ENCODE measurements at regions not wholly inside any gene's neighbourhood (a gene's known extent, or its start where the extent isn't known, plus 50 kb on each side); places are given as distances from the start of the nearest gene placed in this dataset.
"Not testable (repeated sequence)": the region's sequence is repeated elsewhere in the genome, so short reads cannot be mapped to it uniquely, and the experiment has no call there.

GRCh38 chr6:130720076-130720715, 107.0 kb upstream of the SMLR1 start:
- Histone ChIP-seq H3K27me3 (no peaks in the 10 kb centered on the region), H3K4me1 (ENCODE audit: insufficient read depth) (no peaks in the 10 kb centered on the region), H3K4me3 (no peak overlapping the region), H3K79me2 (no peaks in the 10 kb centered on the region), H3K36me3 (replicated peaks; ENCODE audit: insufficient read depth, low read depth) (no peaks in the 10 kb centered on the region), H3K9me3 (ENCODE audit: low read depth) (no peaks in the 10 kb centered on the region), H3K9me2 (replicated peaks; ENCODE audit: insufficient read depth) (no peaks in the 10 kb centered on the region), H2AFZ (no peak overlapping the region), H3K27ac (no peak overlapping the region), H4K20me1 (ENCODE audit: insufficient read depth, poor library complexity, severe bottlenecking) (no peaks in the 10 kb centered on the region), H3K4me2 (no peak overlapping the region)
- no peak for DNase-seq (ENCODE audit: low spot score)
- no peak for TF ChIP-seq EZH2phosphoT487 (IDR thresholded peaks at IDR 0.05; ENCODE audit: low read depth, severe bottlenecking, unreplicated experiment)
- no peak for TF ChIP-seq EZH2 (IDR thresholded peaks at IDR 0.05; ENCODE audit: borderline replicate concordance)
- TF ChIP-seq CTCF (IDR thresholded peaks at IDR 0.05; ENCODE audit: poor library complexity), result no peak

GRCh38 chr6:130724089-130724488, 103.1 kb upstream of the SMLR1 start:
- no peak overlapping the region for H2AFZ ChIP-seq
- H3K9me2 ChIP-seq (replicated peaks; ENCODE audit: insufficient read depth), result no peaks in the 10 kb centered on the region
- H3K27ac ChIP-seq, result no peak overlapping the region
- H3K27me3 ChIP-seq, result no peaks in the 10 kb centered on the region
- H4K20me1 ChIP-seq (ENCODE audit: insufficient read depth, poor library complexity, severe bottlenecking), result no peaks in the 10 kb centered on the region
- no peaks in the 10 kb centered on the region for H3K79me2 ChIP-seq
- no peak for DNase-seq (ENCODE audit: low spot score)
- no peak overlapping the region for H3K4me3 ChIP-seq
- no peaks in the 10 kb centered on the region for H3K4me1 ChIP-seq (ENCODE audit: insufficient read depth)
- H3K4me2 ChIP-seq, result no peak overlapping the region
- no peaks in the 10 kb centered on the region for H3K9me3 ChIP-seq (ENCODE audit: low read depth)
- no peaks in the 10 kb centered on the region for H3K36me3 ChIP-seq (replicated peaks; ENCODE audit: insufficient read depth, low read depth)
- TF ChIP-seq CTCF (IDR thresholded peaks at IDR 0.05; ENCODE audit: poor library complexity) (no peak), EZH2phosphoT487 (IDR thresholded peaks at IDR 0.05; ENCODE audit: low read depth, severe bottlenecking, unreplicated experiment) (no peak), EZH2 (IDR thresholded peaks at IDR 0.05; ENCODE audit: borderline replicate concordance) (no peak)

GRCh38 chr6:130725551-130725950, 101.7 kb upstream of the SMLR1 start:
- H3K9me2 ChIP-seq (replicated peaks; ENCODE audit: insufficient read depth), result no peaks in the 10 kb centered on the region
- no peak overlapping the region for H3K4me3 ChIP-seq
- H4K20me1 ChIP-seq (ENCODE audit: insufficient read depth, poor library complexity, severe bottlenecking), result no peaks in the 10 kb centered on the region
- TF ChIP-seq EZH2 (IDR thresholded peaks at IDR 0.05; ENCODE audit: borderline replicate concordance) (no peak), CTCF (IDR thresholded peaks at IDR 0.05; ENCODE audit: poor library complexity) (no peak), EZH2phosphoT487 (IDR thresholded peaks at IDR 0.05; ENCODE audit: low read depth, severe bottlenecking, unreplicated experiment) (no peak)
- H2AFZ ChIP-seq, result no peak overlapping the region
- H3K4me2 ChIP-seq, result no peak overlapping the region
- H3K27ac ChIP-seq, result no peak overlapping the region
- no peak for DNase-seq (ENCODE audit: low spot score)
- H3K79me2 ChIP-seq, result no peaks in the 10 kb centered on the region
- no peaks in the 10 kb centered on the region for H3K36me3 ChIP-seq (replicated peaks; ENCODE audit: insufficient read depth, low read depth)
- no peaks in the 10 kb centered on the region for H3K4me1 ChIP-seq (ENCODE audit: insufficient read depth)
- no peaks in the 10 kb centered on the region for H3K27me3 ChIP-seq
- H3K9me3 ChIP-seq (ENCODE audit: low read depth), result no peaks in the 10 kb centered on the region

GRCh38 chr6:130728064-130728463, 99.1 kb upstream of the SMLR1 start:
- not testable (repeated sequence) for H3K27me3 ChIP-seq; H3K9me3 ChIP-seq (ENCODE audit: low read depth); H3K36me3 ChIP-seq (replicated peaks; ENCODE audit: insufficient read depth, low read depth); H3K27ac ChIP-seq; H3K79me2 ChIP-seq; H2AFZ ChIP-seq; H4K20me1 ChIP-seq (ENCODE audit: insufficient read depth, poor library complexity, severe bottlenecking); H3K4me2 ChIP-seq; H3K4me1 ChIP-seq (ENCODE audit: insufficient read depth); H3K9me2 ChIP-seq (replicated peaks; ENCODE audit: insufficient read depth); DNase-seq (ENCODE audit: low spot score); H3K4me3 ChIP-seq
- 82% methylated on average over 2 of the region's 2 CpGs for WGBS (ENCODE audit: low lambda C conversion rate, missing lambda C conversion rate)
